ENCODE measurements at regions not wholly inside any gene's neighbourhood (a gene's known extent, or its start where the extent isn't known, plus 50 kb on each side); places are given as distances from the start of the nearest gene placed in this dataset.
"Not testable (repeated sequence)": the region's sequence is repeated elsewhere in the genome, so short reads cannot be mapped to it uniquely, and the experiment has no call there.

- no peak for DNase-seq (ENCODE audit: low spot score)
These were observed 128.8 kb downstream of the TEX36 start for GRCh38 chr10:125554016-125554703.

GRCh38 chr10:125553091-125553490 lies 129.9 kb downstream of the TEX36 start:
- DNase-seq (ENCODE audit: low spot score), result no peak

- no peak for DNase-seq (ENCODE audit: low spot score)
These were observed 131.7 kb downstream of the TEX36 start for GRCh38 chr10:125551247-125551646.

GRCh38 chr10:125550362-125550761 lies 132.6 kb downstream of the TEX36 start:
- DNase-seq (ENCODE audit: low spot score), result no peak

GRCh38 chr10:125549653-125550052 lies 133.3 kb downstream of the TEX36 start:
- no peak for DNase-seq (ENCODE audit: low spot score)

- DNase-seq (ENCODE audit: low spot score), result no peak
These were observed 134.1 kb downstream of the TEX36 start for GRCh38 chr10:125548878-125549277.

- no peak for DNase-seq (ENCODE audit: low spot score)
These were observed 134.6 kb downstream of the TEX36 start for GRCh38 chr10:125548356-125548755.

GRCh38 chr10:125547010-125547650 lies 135.8 kb downstream of the TEX36 start:
- DNase-seq (ENCODE audit: low spot score), result no peak

GRCh38 chr10:125543796-125544195 lies 139.2 kb downstream of the TEX36 start:
- DNase-seq (ENCODE audit: low spot score), result no peak

- peak; percentile 28 for DNase-seq (ENCODE audit: low spot score)
These were observed 143.8 kb downstream of the TEX36 start for GRCh38 chr10:125538947-125539731.

GRCh38 chr10:125536236-125536635 lies 146.7 kb downstream of the TEX36 start:
- DNase-seq (ENCODE audit: low spot score), result no peak

- DNase-seq (ENCODE audit: low spot score), result no peak
These were observed 147.4 kb downstream of the TEX36 start for GRCh38 chr10:125535559-125535958.

GRCh38 chr10:125534515-125534914 lies 148.4 kb downstream of the TEX36 start:
- DNase-seq (ENCODE audit: low spot score), result no peak

- DNase-seq (ENCODE audit: low spot score), result no peak
These were observed 149.1 kb downstream of the TEX36 start for GRCh38 chr10:125533866-125534265.

- DNase-seq (ENCODE audit: low spot score), result no peak
These were observed 151.5 kb downstream of the TEX36 start for GRCh38 chr10:125531465-125531864.

GRCh38 chr10:125523347-125523746 lies 159.6 kb downstream of the TEX36 start:
- no peak for DNase-seq (ENCODE audit: low spot score)

- DNase-seq (ENCODE audit: low spot score), result no peak
These were observed 161.0 kb downstream of the TEX36 start for GRCh38 chr10:125521721-125522680.

GRCh38 chr10:125520968-125521367 lies 162.0 kb downstream of the TEX36 start:
- no peak for DNase-seq (ENCODE audit: low spot score)

GRCh38 chr10:125518397-125518796 lies 164.6 kb downstream of the TEX36 start:
- DNase-seq (ENCODE audit: low spot score), result not testable (repeated sequence)

GRCh38 chr10:125515571-125515970 lies 167.4 kb downstream of the TEX36 start:
- DNase-seq (ENCODE audit: low spot score), result no peak

- DNase-seq (ENCODE audit: low spot score), result no peak
These were observed 168.5 kb downstream of the TEX36 start for GRCh38 chr10:125514206-125515162.
